OCI-LY7 (cell line): ENCODE measurements at regions not wholly inside any gene's neighbourhood (a gene's known extent, or its start where the extent isn't known, plus 50 kb on each side); places are given as distances from the start of the nearest gene placed in this dataset.

Source experiments
- CTCF ChIP-seq: fragments of 200-600 bp; sonication (generic); conservative IDR thresholded peaks from 2 replicates; pipeline ENCODE4 v1.5.1; 2014; ENCODE audit warnings: mild to moderate bottlenecking, antibody characterized with exemption, low read length, moderate library complexity, mixed read lengths
- EZH2phosphoT487 ChIP-seq: fragments of 200-600 bp; sonication (generic); IDR thresholded peaks from 2 replicates; pipeline ENCODE4 v1.6.1; 2018; ENCODE audit warnings: low read depth, borderline replicate concordance, mild to moderate bottlenecking, mixed run types, antibody characterized with exemption, low read length, moderate library complexity, mixed read lengths

GRCh38 chr2:56934866-56935265 lies 751.1 kb downstream of the CCDC85A start:
- TF ChIP-seq CTCF (no peak), EZH2phosphoT487 (no peak)
